Tibial nerve (tissue), 3 donors: ENCODE measurements at regions not wholly inside any gene's neighbourhood (a gene's known extent, or its start where the extent isn't known, plus 50 kb on each side); places are given as distances from the start of the nearest gene placed in this dataset.

Source experiments
- POLR2A ChIP-seq, 2 donors: fragments of 450-650 bp; IDR thresholded peaks; one replicate each; pipeline ENCODE4 v1.6.1; 2017; ENCODE audit warnings: antibody characterized with exemption in 2 of 2, mild to moderate bottlenecking in 2 of 2, moderate library complexity in 2 of 2
- TF ChIP-seq, protein P1 (sequence below), 5 experiments: fragments of 200-600 bp in 3 of 5; fragments of 450-650 bp in 2 of 5; sonication (generic) in 3 of 5; IDR thresholded peaks; one replicate each; pipeline ENCODE4 v1.5.1; 2016 to 2019; ENCODE audit warnings: antibody characterized with exemption in 5 of 5, mild to moderate bottlenecking in 3 of 5, moderate library complexity in 2 of 5

- TF ChIP-seq, protein P1, sequence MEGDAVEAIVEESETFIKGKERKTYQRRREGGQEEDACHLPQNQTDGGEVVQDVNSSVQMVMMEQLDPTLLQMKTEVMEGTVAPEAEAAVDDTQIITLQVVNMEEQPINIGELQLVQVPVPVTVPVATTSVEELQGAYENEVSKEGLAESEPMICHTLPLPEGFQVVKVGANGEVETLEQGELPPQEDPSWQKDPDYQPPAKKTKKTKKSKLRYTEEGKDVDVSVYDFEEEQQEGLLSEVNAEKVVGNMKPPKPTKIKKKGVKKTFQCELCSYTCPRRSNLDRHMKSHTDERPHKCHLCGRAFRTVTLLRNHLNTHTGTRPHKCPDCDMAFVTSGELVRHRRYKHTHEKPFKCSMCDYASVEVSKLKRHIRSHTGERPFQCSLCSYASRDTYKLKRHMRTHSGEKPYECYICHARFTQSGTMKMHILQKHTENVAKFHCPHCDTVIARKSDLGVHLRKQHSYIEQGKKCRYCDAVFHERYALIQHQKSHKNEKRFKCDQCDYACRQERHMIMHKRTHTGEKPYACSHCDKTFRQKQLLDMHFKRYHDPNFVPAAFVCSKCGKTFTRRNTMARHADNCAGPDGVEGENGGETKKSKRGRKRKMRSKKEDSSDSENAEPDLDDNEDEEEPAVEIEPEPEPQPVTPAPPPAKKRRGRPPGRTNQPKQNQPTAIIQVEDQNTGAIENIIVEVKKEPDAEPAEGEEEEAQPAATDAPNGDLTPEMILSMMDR (IDR thresholded peaks at IDR 0.05): no peak
- no peak for TF ChIP-seq POLR2A (IDR thresholded peaks at IDR 0.05)
These were observed 656.6 kb downstream of the UQCRFS1 start for GRCh38 chr19:28556371-28556770.
